GM12878 (cell line): ENCODE measurements at regions not wholly inside any gene's neighbourhood (a gene's known extent, or its start where the extent isn't known, plus 50 kb on each side); places are given as distances from the start of the nearest gene placed in this dataset.

Experiments
- ATAC-seq: fragments of 200-7000 bp; cut with Tn5 transposase; 3 replicates; pipeline ENCODE4 v1.9.1; 2020; ENCODE audit warnings: mild to moderate bottlenecking, moderate library complexity
- BruUV-seq: library from RNA; stranded (reverse); fragments of 400-500 nt; replicated peaks from 2 replicates; lab custom pipeline; 2021; lab: Mats Ljungman, UMichigan
- CTCF ChIA-PET: fragments of 300-600 bp; sonication (Branson Sonifier 250); formaldehyde crosslinking; extraction: SDS; loops from one replicate; lab custom pipeline; 2021; ENCODE audit warnings: inconsistent platforms; lab: Yijun Ruan, JAX
- POLR2A ChIA-PET: fragments of 350-600 bp; formaldehyde crosslinking; extraction: SDS; loops from one replicate; lab custom pipeline; 2021; ENCODE audit warnings: inconsistent platforms; lab: Charles Lee
- RAD21 ChIA-PET: fragments of 300-600 bp; sonication (Branson Sonifier 250); formaldehyde crosslinking; loops from one replicate; lab custom pipeline; 2023; ENCODE audit warnings: antibody characterized with exemption; ENCODE audit not compliant: unreplicated experiment; lab: Charles Lee
- SMC1A ChIA-PET: fragments of 300-600 bp; sonication (Branson Sonifier 250); formaldehyde crosslinking; loops from one replicate; lab custom pipeline; 2023; ENCODE audit not compliant: unreplicated experiment, uncharacterized antibody; lab: Charles Lee
- DNase-seq: peaks from one replicate; pipeline ENCODE4 v3.0.0-alpha.2; 2011; ENCODE audit warnings: low read depth, low spot score
- FAIRE-seq: peaks from 3 replicates; lab custom pipeline; 2011; peaks lifted over from hg19 to GRCh38; lab: Jason Lieb, UNC
- H2AFZ ChIP-seq: 2 replicates; pipeline ENCODE4 v1.6.0; 2011; ENCODE audit warnings: low read depth, low read length, control low read depth; ENCODE audit not compliant: control insufficient read depth
- H3K27ac ChIP-seq: 2 replicates; pipeline ENCODE4 v1.5.1; 2011; ENCODE audit warnings: control low read depth; ENCODE audit not compliant: control insufficient read depth, insufficient read depth
- H3K27me3 ChIP-seq, 2 experiments: replicated peaks in 1 of 2; 2 replicates each; pipeline versions ENCODE4 v1.6.0 to v1.6.1; 2011; ENCODE audit warnings: low read length in 1 of 2; ENCODE audit not compliant: control insufficient read depth in 2 of 2, insufficient read depth in 2 of 2
- H3K36me3 ChIP-seq, 2 experiments: 2 replicates each; pipeline ENCODE4 v1.5.1; 2011; ENCODE audit warnings: low read length in 1 of 2; ENCODE audit not compliant: control insufficient read depth in 2 of 2, insufficient read depth in 2 of 2
- H3K4me1 ChIP-seq: 2 replicates; pipeline ENCODE4 v1.6.1; 2011; ENCODE audit warnings: mild to moderate bottlenecking, low read length, moderate library complexity, mixed read lengths; ENCODE audit not compliant: control insufficient read depth, insufficient read depth
- H3K4me2 ChIP-seq: 2 replicates; pipeline ENCODE4 v1.6.0; 2011; ENCODE audit warnings: control low read depth; ENCODE audit not compliant: control insufficient read depth, insufficient read depth
- H3K4me3 ChIP-seq: fragments of 200-600 bp; sonication (generic); 2 replicates; pipeline ENCODE4 v1.5.1; 2016
- H3K79me2 ChIP-seq: 2 replicates; pipeline ENCODE4 v1.6.0; 2011; ENCODE audit warnings: low read length; ENCODE audit not compliant: control insufficient read depth, insufficient read depth
- H3K9ac ChIP-seq: 2 replicates; pipeline ENCODE4 v1.8.0; 2011; ENCODE audit warnings: low read length, control low read depth, mixed read lengths; ENCODE audit not compliant: control insufficient read depth, insufficient read depth
- H3K9me3 ChIP-seq: replicated peaks from 3 replicates; pipeline ENCODE4 v1.5.1; 2011; ENCODE audit warnings: mild to moderate bottlenecking, low read length; ENCODE audit not compliant: control insufficient read depth, insufficient read depth
- H4K20me1 ChIP-seq: 2 replicates; pipeline ENCODE4 v1.6.0; 2011; ENCODE audit not compliant: control insufficient read depth, insufficient read depth
- E2F4 ChIP-seq: IDR thresholded peaks from 2 replicates; pipeline ENCODE4 v1.6.1; 2012; ENCODE audit warnings: low read depth, low read length, improper control_type of control experiment
- ELK1 ChIP-seq: IDR thresholded peaks from 2 replicates; pipeline ENCODE4 v1.6.1; 2012; ENCODE audit warnings: low read depth, low read length, improper control_type of control experiment
- EP300 ChIP-seq, 2 experiments: fragments of 150-350 bp in 1 of 2; IDR thresholded peaks; 2 replicates each; pipeline ENCODE4 v1.6.1; 2011 to 2012; ENCODE audit warnings: low read depth in 2 of 2, low read length in 2 of 2, borderline replicate concordance in 1 of 2, improper control_type of control experiment in 1 of 2, inconsistent platforms in 1 of 2; ENCODE audit not compliant: control insufficient read depth in 1 of 2
- IKZF1 ChIP-seq: fragments of 450-650 bp; conservative IDR thresholded peaks from 2 replicates; pipeline ENCODE4 v1.6.1; 2017; ENCODE audit warnings: antibody characterized with exemption, mild to moderate bottlenecking
- MYC ChIP-seq: IDR thresholded peaks from 2 replicates; pipeline ENCODE4 v1.6.1; 2011; ENCODE audit warnings: mild to moderate bottlenecking, low read length, moderate library complexity, inconsistent platforms; ENCODE audit not compliant: insufficient read depth, insufficient replicate concordance, insufficient read length, severe bottlenecking
- NR2F1 ChIP-seq: fragments of 450-650 bp; conservative IDR thresholded peaks from 2 replicates; pipeline ENCODE4 v1.6.1; 2017; ENCODE audit warnings: mild to moderate bottlenecking
- SIN3A ChIP-seq: IDR thresholded peaks from 2 replicates; pipeline ENCODE4 v1.6.1; 2012; ENCODE audit warnings: low read depth, low read length, improper control_type of control experiment
- SMAD5 ChIP-seq: IDR thresholded peaks from 2 replicates; pipeline ENCODE4 v1.6.1; 2016; ENCODE audit warnings: antibody characterized with exemption, low read depth
- ZNF207 ChIP-seq: fragments of 450-650 bp; IDR thresholded peaks from 2 replicates; pipeline ENCODE4 v1.6.1; 2014; ENCODE audit warnings: antibody characterized with exemption, mild to moderate bottlenecking, borderline replicate concordance
- ZNF622 ChIP-seq: fragments of 450-650 bp; IDR thresholded peaks from 2 replicates; pipeline ENCODE4 v1.6.1; 2017; ENCODE audit warnings: mild to moderate bottlenecking, inconsistent platforms
- WGBS: methylation state at CpG from one replicate; pipeline ENCODE4 v1.1.6; 2016; ENCODE audit warnings: low lambda C conversion rate; ENCODE audit not compliant: insufficient replicate concordance, insufficient coverage; ENCODE audit errors: missing lambda C conversion rate; 5-methylcytosine and 5-hydroxymethylcytosine counted together
- in situ Hi-C: fragments of 300-500 bp; cut with MboI; formaldehyde crosslinking; loops from 9 replicates; pipeline ENCODE4 v1.14.3; 2018; ENCODE audit warnings: mixed read lengths
- intact Hi-C: fragments of 100-400 bp; cut with micrococcal nuclease; formaldehyde crosslinking; loops from one replicate; pipeline ENCODE4 v1.14.2; 2022; ENCODE audit not compliant: unreplicated experiment
- TF ChIP-seq, protein P1 (sequence below): fragments of 450-650 bp; IDR thresholded peaks from 2 replicates; pipeline ENCODE4 v1.6.1; 2018; ENCODE audit warnings: borderline replicate concordance, mild to moderate bottlenecking; ENCODE audit not compliant: partially characterized antibody
- TF ChIP-seq, protein P2 (sequence below): IDR thresholded peaks from 2 replicates; pipeline ENCODE4 v1.6.1; 2011; ENCODE audit warnings: borderline replicate concordance, low read depth, mild to moderate bottlenecking, moderate library complexity, mixed read lengths, low read length; ENCODE audit not compliant: insufficient read depth; ENCODE audit errors: extremely low read length
- TF ChIP-seq, protein P3 (sequence below): fragments of 450-650 bp; formaldehyde crosslinking; IDR thresholded peaks from 2 replicates; pipeline ENCODE4 v1.4.0; 2020; ENCODE audit warnings: mild to moderate bottlenecking, moderate library complexity

DNA sequence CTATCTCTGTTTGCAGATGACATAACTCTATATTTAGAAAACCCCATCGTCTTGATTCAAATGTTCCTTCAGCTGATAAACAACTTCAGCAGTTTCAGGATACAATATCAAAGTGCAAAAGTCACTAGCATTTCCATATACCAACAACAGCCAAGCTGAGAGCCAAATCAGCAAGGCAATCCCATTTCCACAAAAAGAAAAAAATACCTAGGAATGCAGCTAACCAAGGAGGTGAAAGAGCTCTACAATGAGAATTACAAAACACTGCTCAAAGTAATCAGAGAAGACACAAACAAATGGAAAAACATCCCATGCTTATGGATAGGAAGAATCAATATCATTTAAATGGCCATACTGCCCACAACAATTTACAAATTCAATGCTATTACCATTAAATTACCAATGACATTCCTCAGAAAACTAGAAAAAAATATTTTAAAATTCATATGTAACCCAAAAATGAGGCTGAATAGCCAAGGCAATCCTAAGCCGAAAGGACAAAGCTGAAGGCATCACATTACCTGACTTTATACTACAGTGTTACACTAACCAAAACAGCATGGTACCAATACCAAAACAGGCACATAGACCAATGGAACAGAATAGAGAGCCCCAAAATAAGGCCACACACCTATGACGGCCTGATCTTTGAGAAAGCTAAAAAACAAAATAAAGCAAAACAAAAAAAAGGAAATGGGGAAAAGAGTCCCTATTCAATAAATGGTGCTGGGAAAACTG, 901.7 kb downstream of the LRFN5 start:
- no peak for FAIRE-seq
- Histone ChIP-seq H3K27me3 (no peaks in the 10 kb centered on the region), H3K4me3 (no peak overlapping the region), H3K79me2 (no peaks in the 10 kb centered on the region), H3K27ac (no peak overlapping the region), H3K4me2 (no peak overlapping the region), H3K9ac (no peak overlapping the region), H3K9me3 (no peaks in the 10 kb centered on the region), H3K4me1 (no peaks in the 10 kb centered on the region), H4K20me1 (no peaks in the 10 kb centered on the region), H2AFZ (no peak overlapping the region), H3K36me3 (no peaks in the 10 kb centered on the region)
- ChIA-PET POLR2A (interaction anchor here (0.5 kb wide), 1 partner anchor 199 kb away, joined by 3 read pairs; no protein-coding TSS in a partner anchor), RAD21 (no interaction called here), SMC1A (interaction anchor here (1.7 kb wide), 1 partner anchor 28 kb away, joined by 6 read pairs; no protein-coding TSS in a partner anchor), CTCF (interaction anchor here (0.7 kb wide), 1 partner anchor 50 kb away, joined by 3 read pairs; no protein-coding TSS in a partner anchor)
- WGBS, result 36% methylated on average over 3 of the region's 3 CpGs
- intact Hi-C loops, result no loop called here
- in situ Hi-C loops, result no loop called here
- BruUV-seq, result no TSS peak
- no peak for DNase-seq
- no peak for ATAC-seq
- no peak for TF ChIP-seq SIN3A
- TF ChIP-seq EP300 (IDR thresholded peaks at IDR 0.05; ENCODE audit: borderline replicate concordance in 1 of 2, control insufficient read depth in 1 of 2, low read depth in 2 of 2, low read length in 2 of 2), result no peak
- no peak for TF ChIP-seq IKZF1
- TF ChIP-seq MYC, result no peak
- TF ChIP-seq ZNF622, result no peak
- TF ChIP-seq E2F4, result no peak
- TF ChIP-seq SMAD5, result no peak
- no peak for TF ChIP-seq ELK1
- TF ChIP-seq, protein P1, sequence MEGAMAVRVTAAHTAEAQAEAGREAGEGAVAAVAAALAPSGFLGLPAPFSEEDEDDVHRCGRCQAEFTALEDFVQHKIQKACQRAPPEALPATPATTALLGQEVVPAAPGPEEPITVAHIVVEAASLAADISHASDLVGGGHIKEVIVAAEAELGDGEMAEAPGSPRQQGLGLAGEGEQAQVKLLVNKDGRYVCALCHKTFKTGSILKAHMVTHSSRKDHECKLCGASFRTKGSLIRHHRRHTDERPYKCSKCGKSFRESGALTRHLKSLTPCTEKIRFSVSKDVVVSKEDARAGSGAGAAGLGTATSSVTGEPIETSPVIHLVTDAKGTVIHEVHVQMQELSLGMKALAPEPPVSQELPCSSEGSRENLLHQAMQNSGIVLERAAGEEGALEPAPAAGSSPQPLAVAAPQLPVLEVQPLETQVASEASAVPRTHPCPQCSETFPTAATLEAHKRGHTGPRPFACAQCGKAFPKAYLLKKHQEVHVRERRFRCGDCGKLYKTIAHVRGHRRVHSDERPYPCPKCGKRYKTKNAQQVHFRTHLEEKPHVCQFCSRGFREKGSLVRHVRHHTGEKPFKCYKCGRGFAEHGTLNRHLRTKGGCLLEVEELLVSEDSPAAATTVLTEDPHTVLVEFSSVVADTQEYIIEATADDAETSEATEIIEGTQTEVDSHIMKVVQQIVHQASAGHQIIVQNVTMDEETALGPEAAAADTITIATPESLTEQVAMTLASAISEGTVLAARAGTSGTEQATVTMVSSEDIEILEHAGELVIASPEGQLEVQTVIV, result no peak
- TF ChIP-seq, protein P2, sequence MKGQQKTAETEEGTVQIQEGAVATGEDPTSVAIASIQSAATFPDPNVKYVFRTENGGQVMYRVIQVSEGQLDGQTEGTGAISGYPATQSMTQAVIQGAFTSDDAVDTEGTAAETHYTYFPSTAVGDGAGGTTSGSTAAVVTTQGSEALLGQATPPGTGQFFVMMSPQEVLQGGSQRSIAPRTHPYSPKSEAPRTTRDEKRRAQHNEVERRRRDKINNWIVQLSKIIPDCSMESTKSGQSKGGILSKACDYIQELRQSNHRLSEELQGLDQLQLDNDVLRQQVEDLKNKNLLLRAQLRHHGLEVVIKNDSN, result no peak
- TF ChIP-seq NR2F1, result no peak
- TF ChIP-seq, protein P3, sequence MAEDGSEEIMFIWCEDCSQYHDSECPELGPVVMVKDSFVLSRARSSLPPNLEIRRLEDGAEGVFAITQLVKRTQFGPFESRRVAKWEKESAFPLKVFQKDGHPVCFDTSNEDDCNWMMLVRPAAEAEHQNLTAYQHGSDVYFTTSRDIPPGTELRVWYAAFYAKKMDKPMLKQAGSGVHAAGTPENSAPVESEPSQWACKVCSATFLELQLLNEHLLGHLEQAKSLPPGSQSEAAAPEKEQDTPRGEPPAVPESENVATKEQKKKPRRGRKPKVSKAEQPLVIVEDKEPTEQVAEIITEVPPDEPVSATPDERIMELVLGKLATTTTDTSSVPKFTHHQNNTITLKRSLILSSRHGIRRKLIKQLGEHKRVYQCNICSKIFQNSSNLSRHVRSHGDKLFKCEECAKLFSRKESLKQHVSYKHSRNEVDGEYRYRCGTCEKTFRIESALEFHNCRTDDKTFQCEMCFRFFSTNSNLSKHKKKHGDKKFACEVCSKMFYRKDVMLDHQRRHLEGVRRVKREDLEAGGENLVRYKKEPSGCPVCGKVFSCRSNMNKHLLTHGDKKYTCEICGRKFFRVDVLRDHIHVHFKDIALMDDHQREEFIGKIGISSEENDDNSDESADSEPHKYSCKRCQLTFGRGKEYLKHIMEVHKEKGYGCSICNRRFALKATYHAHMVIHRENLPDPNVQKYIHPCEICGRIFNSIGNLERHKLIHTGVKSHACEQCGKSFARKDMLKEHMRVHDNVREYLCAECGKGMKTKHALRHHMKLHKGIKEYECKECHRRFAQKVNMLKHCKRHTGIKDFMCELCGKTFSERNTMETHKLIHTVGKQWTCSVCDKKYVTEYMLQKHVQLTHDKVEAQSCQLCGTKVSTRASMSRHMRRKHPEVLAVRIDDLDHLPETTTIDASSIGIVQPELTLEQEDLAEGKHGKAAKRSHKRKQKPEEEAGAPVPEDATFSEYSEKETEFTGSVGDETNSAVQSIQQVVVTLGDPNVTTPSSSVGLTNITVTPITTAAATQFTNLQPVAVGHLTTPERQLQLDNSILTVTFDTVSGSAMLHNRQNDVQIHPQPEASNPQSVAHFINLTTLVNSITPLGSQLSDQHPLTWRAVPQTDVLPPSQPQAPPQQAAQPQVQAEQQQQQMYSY (CRISPR knock-in tag), result no peak
- no peak for TF ChIP-seq ZNF207
